Subcutaneous abdominal adipose tissue (tissue), 5 donors: ENCODE measurements at regions not wholly inside any gene's neighbourhood (a gene's known extent, or its start where the extent isn't known, plus 50 kb on each side); places are given as distances from the start of the nearest gene placed in this dataset.

Experiments
- H3K27ac ChIP-seq: one replicate; pipeline ENCODE4 v1.7.0; 2013; ENCODE audit warnings: low read depth, mild to moderate bottlenecking, inconsistent platforms, low read length, moderate library complexity
- H3K27me3 ChIP-seq, 5 donors: one replicate each; pipeline ENCODE4 v1.7.0; 2013; ENCODE audit warnings: low read length in 5 of 5, inconsistent platforms in 1 of 5; ENCODE audit not compliant: control insufficient read depth in 5 of 5, insufficient read depth in 4 of 5
- H3K36me3 ChIP-seq, 5 donors: one replicate each; pipeline ENCODE4 v1.7.0; 2013; ENCODE audit warnings: low read length in 5 of 5; ENCODE audit not compliant: control insufficient read depth in 5 of 5, insufficient read depth in 5 of 5
- H3K4me1 ChIP-seq, 5 donors: one replicate each; pipeline ENCODE4 v1.7.0; 2013; ENCODE audit warnings: low read length in 5 of 5, mild to moderate bottlenecking in 3 of 5, moderate library complexity in 1 of 5; ENCODE audit not compliant: control insufficient read depth in 5 of 5, insufficient read depth in 5 of 5
- H3K4me3 ChIP-seq, 5 donors: one replicate each; pipeline ENCODE4 v1.7.0; 2013; ENCODE audit warnings: low read length in 5 of 5, low read depth in 1 of 5
- H3K9ac ChIP-seq, 5 donors: one replicate each; pipeline ENCODE4 v1.7.0; 2013; ENCODE audit warnings: low read length in 5 of 5, mild to moderate bottlenecking in 4 of 5, moderate library complexity in 3 of 5
- H3K9me3 ChIP-seq, 5 donors: one replicate each; pipeline ENCODE4 v1.7.0; 2013; ENCODE audit warnings: low read length in 5 of 5; ENCODE audit not compliant: control insufficient read depth in 5 of 5
- donor health status: healthy.
- donor health status: healthy.
- donor health status: healthy.
- donor health status: healthy.
- donor health status: healthy.

DNA sequence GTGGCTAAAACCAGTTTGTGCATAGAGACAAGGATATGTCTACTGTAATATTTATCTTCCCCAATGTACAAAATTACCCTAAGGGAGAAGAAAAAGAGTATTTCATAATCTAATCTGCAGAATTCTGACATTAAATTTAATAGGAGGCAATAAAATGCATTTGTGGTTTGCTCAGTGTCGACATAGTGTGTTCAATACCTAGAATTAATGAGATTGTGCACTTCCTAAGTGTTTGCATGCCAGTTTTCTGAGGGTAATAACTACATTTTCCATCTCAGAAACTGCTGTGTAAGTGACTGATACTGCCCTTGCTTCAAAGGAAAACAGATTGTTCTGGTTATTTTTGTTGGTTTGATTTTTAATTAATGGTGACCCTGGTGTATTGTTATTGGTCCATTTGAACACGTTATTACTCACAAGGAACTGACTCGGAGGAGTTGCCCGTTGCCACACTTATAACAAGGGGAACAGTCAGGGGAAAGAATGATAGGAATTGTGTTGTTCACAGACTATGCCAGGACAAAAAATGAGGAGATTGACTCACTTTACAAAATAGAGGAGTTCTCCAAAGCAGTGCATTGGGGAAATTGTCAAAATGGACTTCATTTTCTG is 960.3 kb upstream of the TMEM132C start:
- no peak overlapping the region for H3K4me3 ChIP-seq

DNA sequence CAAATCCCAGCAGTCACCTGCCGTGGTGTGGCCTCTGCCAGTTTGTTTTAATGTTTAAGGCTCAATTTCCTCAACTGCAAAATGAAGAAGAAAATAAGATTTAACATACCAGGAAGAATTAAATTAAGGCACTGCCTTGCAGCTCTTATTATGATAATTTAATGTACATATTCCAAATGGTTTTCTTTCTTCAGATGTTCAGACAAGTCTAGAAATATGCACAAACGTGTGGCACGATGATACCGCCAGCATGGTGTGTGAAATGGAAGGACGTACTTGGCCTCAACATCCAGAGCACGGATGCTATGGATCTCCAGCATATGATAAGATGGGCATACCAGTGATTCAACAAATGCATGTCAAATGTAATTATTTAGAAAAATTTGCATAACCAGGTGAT is 959.4 kb upstream of the TMEM132C start:
- Histone ChIP-seq H3K9ac (no peak overlapping the region), H3K4me3 (no peak overlapping the region), H3K9me3 (no peaks in the 10 kb centered on the region), H3K27me3 (peaks cover 0 to 3% (median 2%) of the 10 kb centered on the region in 5 donors), H3K4me1 (no peaks in the 10 kb centered on the region), H3K36me3 (no peaks in the 10 kb centered on the region), H3K27ac (no peak overlapping the region)

More for the DNA sequence above, 960.3 kb upstream of the TMEM132C start:
- Histone ChIP-seq H3K9me3 (no peaks in the 10 kb centered on the region), H3K36me3 (no peaks in the 10 kb centered on the region), H3K9ac (no peak overlapping the region), H3K27me3 (peaks cover 0 to 3% (median 2%) of the 10 kb centered on the region in 5 donors), H3K27ac (no peak overlapping the region), H3K4me1 (no peaks in the 10 kb centered on the region)

DNA sequence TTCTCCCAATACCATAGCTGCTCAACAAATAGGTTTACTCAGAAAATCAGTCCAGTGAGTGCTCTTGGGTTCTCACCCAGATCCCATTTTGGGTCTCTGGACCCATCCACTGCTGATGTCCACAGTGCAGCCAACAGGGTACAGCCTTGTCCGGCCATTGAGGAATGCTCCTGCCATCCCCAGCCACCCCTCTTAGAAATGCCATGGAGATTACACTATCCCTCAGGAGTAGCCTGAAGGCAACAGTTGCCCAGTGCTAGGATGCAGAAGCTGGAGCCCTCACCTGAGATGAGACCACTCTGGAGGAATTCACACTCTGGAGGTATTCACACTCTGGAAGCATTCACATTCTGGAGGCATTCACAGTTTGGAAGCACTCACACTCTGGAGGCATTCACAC is 958.8 kb upstream of the TMEM132C start:
- H3K27ac ChIP-seq: no peak overlapping the region
- no peaks in the 10 kb centered on the region for H3K9me3 ChIP-seq
- H3K9ac ChIP-seq: no peak overlapping the region
- H3K27me3 ChIP-seq: peaks cover 0 to 3% (median 2%) of the 10 kb centered on the region in 5 donors
- no peak overlapping the region for H3K4me3 ChIP-seq
- H3K4me1 ChIP-seq: no peaks in the 10 kb centered on the region
- no peaks in the 10 kb centered on the region for H3K36me3 ChIP-seq

DNA sequence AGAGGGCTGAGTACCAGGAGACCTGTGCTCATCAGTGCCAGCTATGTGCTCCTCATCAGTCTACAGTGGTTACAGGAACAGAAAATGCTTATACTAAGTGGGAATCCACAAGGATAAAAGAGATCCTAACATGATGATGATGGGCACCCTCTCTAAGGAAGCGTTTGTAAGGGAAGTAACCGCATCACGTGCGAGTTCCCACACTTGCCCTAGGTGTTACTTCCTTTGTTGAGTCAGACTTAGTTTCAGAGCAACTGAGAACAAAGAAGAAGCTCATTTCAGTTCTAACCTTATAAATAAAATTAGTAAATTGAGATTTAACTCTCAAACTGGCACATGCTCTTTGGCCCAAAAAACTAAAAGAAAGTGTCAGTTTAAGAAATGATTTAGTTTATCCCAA is 956.4 kb upstream of the TMEM132C start:
- H3K27ac ChIP-seq: no peak overlapping the region
- H3K27me3 ChIP-seq: peaks cover 0 to 3% (median 0%) of the 10 kb centered on the region in 5 donors
- no peak overlapping the region for H3K9ac ChIP-seq
- H3K4me3 ChIP-seq: no peak overlapping the region
- no peaks in the 10 kb centered on the region for H3K36me3 ChIP-seq
- no peaks in the 10 kb centered on the region for H3K4me1 ChIP-seq
- H3K9me3 ChIP-seq: no peaks in the 10 kb centered on the region

DNA sequence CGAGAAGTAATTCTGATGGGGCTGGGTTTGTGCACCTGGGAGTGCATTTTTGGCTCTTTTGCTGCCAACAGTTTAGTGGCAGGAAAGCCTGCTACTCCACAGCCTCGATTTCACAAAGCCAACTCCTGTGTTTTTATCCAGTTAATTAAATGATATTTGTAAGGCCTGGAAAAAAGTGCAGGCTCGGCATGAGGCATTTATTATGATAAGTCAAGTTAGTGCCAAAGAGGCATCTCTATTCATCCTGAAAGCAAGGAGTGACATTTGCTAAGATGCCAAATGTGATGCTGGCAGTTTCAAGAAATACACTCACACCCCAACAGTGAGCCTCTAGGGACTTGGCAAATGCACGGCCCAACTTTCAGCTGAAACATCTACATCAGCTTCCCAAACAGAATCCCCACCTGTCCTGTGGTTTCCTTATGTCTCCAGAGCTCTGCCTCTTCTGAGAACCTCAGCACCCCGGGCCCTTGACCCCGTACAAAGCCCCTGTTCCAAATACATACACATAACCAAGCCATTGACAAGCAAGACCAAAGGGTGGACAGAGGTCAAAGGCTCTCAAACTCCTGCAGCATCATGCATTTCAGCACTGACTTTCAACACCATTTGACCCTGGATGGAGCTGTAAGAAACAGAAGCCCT is 955.1 kb upstream of the TMEM132C start:
- no peak overlapping the region for H3K27ac ChIP-seq
- H3K9me3 ChIP-seq: no peaks in the 10 kb centered on the region
- H3K36me3 ChIP-seq: no peaks in the 10 kb centered on the region
- H3K4me1 ChIP-seq: no peaks in the 10 kb centered on the region
- no peaks in the 10 kb centered on the region for H3K27me3 ChIP-seq
- no peak overlapping the region for H3K4me3 ChIP-seq
- no peak overlapping the region for H3K9ac ChIP-seq

DNA sequence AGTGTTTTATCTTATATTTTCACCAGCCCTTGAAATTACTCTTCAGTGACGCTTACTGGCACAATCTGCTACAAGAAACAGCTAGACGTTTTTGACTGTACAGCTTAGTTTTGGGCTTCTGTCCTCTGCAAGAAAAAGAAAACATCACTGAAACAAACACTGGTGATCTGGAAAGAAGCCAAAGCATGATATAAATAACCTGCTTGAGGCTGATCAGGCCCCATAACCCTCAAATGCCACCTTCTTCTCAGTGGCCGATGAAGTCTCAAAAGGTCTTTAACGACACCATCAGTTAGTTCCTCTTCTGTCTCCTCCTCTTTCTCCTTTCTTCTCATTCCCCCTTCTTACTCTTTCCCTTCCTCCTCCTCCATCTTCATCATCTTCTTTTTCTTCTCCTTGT is 942.3 kb upstream of the TMEM132C start:
- H3K27ac ChIP-seq: no peak overlapping the region
- H3K9ac ChIP-seq: no peak overlapping the region
- no peaks in the 10 kb centered on the region for H3K36me3 ChIP-seq
- H3K4me3 ChIP-seq: no peak overlapping the region
- H3K27me3 ChIP-seq: no peaks in the 10 kb centered on the region
- H3K4me1 ChIP-seq: no peaks in the 10 kb centered on the region
- H3K9me3 ChIP-seq: no peaks in the 10 kb centered on the region

DNA sequence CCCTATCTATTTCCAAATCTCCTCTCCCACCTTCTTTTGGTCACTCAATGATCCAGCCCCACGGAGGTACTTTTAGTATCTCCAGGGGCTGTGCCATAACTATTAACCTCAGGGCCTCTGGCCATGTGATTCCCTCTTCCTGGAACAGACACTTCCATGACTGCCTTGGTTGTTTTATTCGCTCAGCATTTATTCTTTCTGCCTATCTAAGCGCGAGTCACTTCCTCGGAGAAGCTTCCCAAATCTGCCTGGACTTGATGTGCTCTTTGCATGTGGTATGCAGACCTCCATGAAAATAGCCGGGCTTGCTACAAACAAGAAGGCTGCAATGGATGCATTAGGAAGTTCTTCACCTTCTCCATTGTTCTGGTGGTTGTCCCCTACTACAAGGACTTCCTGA is 939.0 kb upstream of the TMEM132C start:
- Histone ChIP-seq H3K9me3 (no peaks in the 10 kb centered on the region), H3K4me1 (no peaks in the 10 kb centered on the region), H3K27me3 (no peaks in the 10 kb centered on the region), H3K9ac (no peak overlapping the region), H3K4me3 (no peak overlapping the region), H3K36me3 (no peaks in the 10 kb centered on the region), H3K27ac (no peak overlapping the region)

DNA sequence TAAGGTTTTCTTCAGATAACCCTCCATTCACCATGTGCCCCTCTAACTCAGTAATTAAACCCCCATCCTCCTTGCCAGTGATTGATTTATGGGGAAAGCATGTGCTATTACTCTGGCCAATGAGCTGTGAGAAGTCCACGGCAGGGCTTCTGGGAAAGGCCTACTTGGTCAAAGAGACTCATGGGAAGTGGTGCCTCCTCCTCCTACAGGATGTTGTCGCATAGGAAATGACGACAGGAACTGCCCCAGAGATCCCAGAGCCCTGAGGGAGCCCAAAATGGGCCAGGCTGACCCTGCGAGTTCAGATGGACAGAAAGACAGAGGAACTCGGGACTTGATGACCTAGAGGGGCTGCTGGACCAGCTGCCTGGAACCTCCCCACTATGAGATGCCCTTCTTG is 938.1 kb upstream of the TMEM132C start:
- no peaks in the 10 kb centered on the region for H3K4me1 ChIP-seq
- H3K9ac ChIP-seq: no peak overlapping the region
- H3K27ac ChIP-seq: no peak overlapping the region
- no peaks in the 10 kb centered on the region for H3K36me3 ChIP-seq
- no peak overlapping the region for H3K4me3 ChIP-seq
- no peaks in the 10 kb centered on the region for H3K27me3 ChIP-seq
- H3K9me3 ChIP-seq: no peaks in the 10 kb centered on the region

DNA sequence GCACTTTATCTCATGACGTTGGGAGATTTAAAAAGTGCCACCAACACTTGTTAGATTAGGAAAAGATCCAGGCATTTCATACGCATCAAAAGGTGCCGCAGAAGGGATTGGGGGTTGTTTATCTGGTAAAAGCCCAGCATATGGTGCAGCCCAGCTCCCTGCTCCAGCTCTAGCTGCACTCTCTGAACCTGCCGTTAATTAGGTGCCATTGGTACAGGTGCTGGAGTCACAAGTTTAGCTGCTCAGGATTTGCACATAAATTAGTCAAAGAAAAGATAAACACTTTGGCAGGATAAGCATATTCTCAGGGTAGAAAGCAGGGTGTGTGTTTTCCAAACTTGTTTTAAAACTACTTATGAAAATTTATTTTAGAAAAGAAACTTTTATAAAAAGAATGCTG is 932.6 kb upstream of the TMEM132C start:
- H3K9me3 ChIP-seq: peaks cover 0 to 4% (median 0%) of the 10 kb centered on the region in 5 donors
- no peak overlapping the region for H3K27ac ChIP-seq
- H3K4me1 ChIP-seq: no peaks in the 10 kb centered on the region
- no peaks in the 10 kb centered on the region for H3K36me3 ChIP-seq
- H3K4me3 ChIP-seq: no peak overlapping the region
- H3K27me3 ChIP-seq: peaks cover 0 to 3% (median 0%) of the 10 kb centered on the region in 5 donors
- H3K9ac ChIP-seq: no peak overlapping the region

DNA sequence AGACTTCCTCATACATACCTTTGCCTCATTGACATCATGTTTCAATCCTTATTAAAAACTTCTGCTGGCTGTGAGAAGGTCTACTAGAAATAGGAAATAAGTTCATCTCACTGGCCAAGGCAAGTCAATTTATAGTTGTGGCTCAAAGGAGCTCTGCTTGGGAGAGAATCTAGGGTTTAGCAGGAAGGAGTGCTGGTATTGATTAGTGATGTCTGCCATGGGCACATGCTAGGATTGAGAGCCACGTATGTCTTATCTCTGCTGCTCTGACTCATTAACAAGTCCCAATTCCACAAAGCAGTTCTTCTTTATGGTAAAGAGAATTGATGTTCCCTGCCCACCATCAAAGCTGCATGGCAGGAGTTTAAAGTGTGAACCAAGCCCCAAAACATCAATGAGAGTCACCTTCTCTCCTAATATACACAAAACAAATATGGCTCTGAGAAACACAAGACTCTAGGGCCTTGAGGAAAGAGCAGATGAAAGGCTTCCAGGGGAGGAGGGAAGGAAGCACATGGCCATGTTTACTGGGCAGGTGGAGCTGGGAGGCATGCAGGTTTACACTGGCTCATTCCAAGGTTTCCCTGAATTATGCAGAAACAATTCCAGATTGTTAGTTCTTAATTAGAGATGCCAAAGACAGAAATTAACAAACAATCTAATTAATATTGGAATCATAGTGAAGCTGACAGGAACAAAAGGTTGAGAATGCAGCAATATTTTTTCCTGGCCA is 931.9 kb upstream of the TMEM132C start:
- no peak overlapping the region for H3K27ac ChIP-seq
- peaks cover 0 to 4% (median 0%) of the 10 kb centered on the region in 5 donors for H3K9me3 ChIP-seq
- no peaks in the 10 kb centered on the region for H3K4me1 ChIP-seq
- no peaks in the 10 kb centered on the region for H3K36me3 ChIP-seq
- H3K4me3 ChIP-seq: no peak overlapping the region
- no peak overlapping the region for H3K9ac ChIP-seq
- H3K27me3 ChIP-seq: peaks cover 0 to 3% (median 0%) of the 10 kb centered on the region in 5 donors
